CD4-positive, alpha-beta T cell (primary cell): ENCODE measurements at regions not wholly inside any gene's neighbourhood (a gene's known extent, or its start where the extent isn't known, plus 50 kb on each side); places are given as distances from the start of the nearest gene placed in this dataset.

Experiments
- ATAC-seq: fragments of 200-7000 bp; cut with Tn5 transposase; one replicate; pipeline ENCODE4 v1.10.0; 2022; ENCODE audit warnings: mild to moderate bottlenecking; ENCODE audit not compliant: poor library complexity
- CTCF ChIA-PET: fragments of 350-600 bp; sonication (Branson Sonifier 250); formaldehyde crosslinking; loops from one replicate; lab custom pipeline; 2021; ENCODE audit warnings: antibody characterized with exemption, inconsistent platforms; lab: Charles Lee
- POLR2A ChIA-PET: fragments of 350-600 bp; sonication (Branson Sonifier 250); formaldehyde crosslinking; loops from one replicate; lab custom pipeline; 2021; ENCODE audit warnings: antibody characterized with exemption, inconsistent platforms; lab: Charles Lee
- DNase-seq, 14 experiments: peaks; one replicate each; pipeline ENCODE4 v3.0.0-alpha.2; 2013 to 2020; ENCODE audit warnings: mixed read lengths in 2 of 14
- H3K27ac ChIP-seq, 2 donors: one replicate each; pipeline versions ENCODE4 v1.5.1 to v1.7.0; 2013; ENCODE audit warnings: low read length in 2 of 2, low read depth in 1 of 2, mild to moderate bottlenecking in 1 of 2
- H3K27me3 ChIP-seq, 2 experiments: 1 replicate in 1 of 2; 2 replicates in 1 of 2; pipeline versions ENCODE4 v1.6.1 to v1.7.0; 2013; ENCODE audit warnings: low read length in 2 of 2, control low read depth in 1 of 2, mild to moderate bottlenecking in 1 of 2, moderate library complexity in 1 of 2; ENCODE audit not compliant: insufficient read depth in 2 of 2, control insufficient read depth in 1 of 2
- H3K36me3 ChIP-seq: one replicate; pipeline ENCODE4 v1.6.1; 2013; ENCODE audit warnings: low read length, control low read depth; ENCODE audit not compliant: insufficient read depth
- H3K4me1 ChIP-seq: one replicate; pipeline ENCODE4 v1.6.1; 2013; ENCODE audit warnings: low read length, control low read depth; ENCODE audit not compliant: insufficient read depth
- H3K4me3 ChIP-seq: one replicate; pipeline ENCODE4 v1.5.1; 2013; ENCODE audit warnings: mild to moderate bottlenecking, low read length, moderate library complexity
- H3K9me3 ChIP-seq, 2 experiments: 1 replicate in 1 of 2; 2 replicates in 1 of 2; pipeline versions ENCODE4 v1.6.1 to v1.7.0; 2013; ENCODE audit warnings: low read length in 2 of 2, mild to moderate bottlenecking in 2 of 2, control low read depth in 1 of 2, moderate library complexity in 1 of 2; ENCODE audit not compliant: control insufficient read depth in 1 of 2, insufficient read depth in 1 of 2
- H3K27ac Mint-ChIP-seq: one replicate; pipeline ENCODE4 v1.8.0; 2020; ENCODE audit warnings: mixed read lengths
- H3K27me3 Mint-ChIP-seq: one replicate; pipeline ENCODE4 v1.8.0; 2021; ENCODE audit warnings: mixed read lengths
- H3K36me3 Mint-ChIP-seq: one replicate; pipeline ENCODE4 v1.8.0; 2021; ENCODE audit warnings: low read depth, mixed read lengths
- H3K4me1 Mint-ChIP-seq: one replicate; pipeline ENCODE4 v1.8.0; 2021; ENCODE audit warnings: low read depth, mixed read lengths
- H3K4me3 Mint-ChIP-seq: one replicate; pipeline ENCODE4 v1.8.0; 2020; ENCODE audit warnings: mild to moderate bottlenecking, mixed read lengths
- H3K9me3 Mint-ChIP-seq: one replicate; pipeline ENCODE4 v1.8.0; 2020; ENCODE audit warnings: mixed read lengths
- intact Hi-C, 2 experiments: fragments of 100-400 bp; cut with DNase I in 1 of 2; cut with micrococcal nuclease in 1 of 2; formaldehyde crosslinking; loops; one replicate each; pipeline versions ENCODE4 v1.15.1 to v1.9.0; 2023 to 2025; cut with DNase I, micrococcal nuclease
- TF ChIP-seq, protein P1 (sequence below): fragments of 200-600 bp; IDR thresholded peaks from one replicate; pipeline ENCODE4 v1.8.0; 2022; ENCODE audit warnings: antibody characterized with exemption, mild to moderate bottlenecking

GRCh38 chr4:140252742-140253555 lies 99.0 kb upstream of the MAML3 start:
- POLR2A ChIA-PET, result interaction anchor here (0.7 to 2.1 kb wide), 5 partner anchors 93 to 241 kb away, joined by 3 to 9 read pairs (median 4); partner anchors contain the start of gene MAML3
- ATAC-seq (peak; percentile 75), DNase-seq (peak; percentile 24 to 82 (median 56))
- Mint-ChIP-seq H3K9me3 (no peaks in the 10 kb centered on the region), H3K36me3 (no peaks in the 10 kb centered on the region), H3K27me3 (peaks cover 13% of the 10 kb centered on the region), H3K27ac (no peak overlapping the region), H3K4me1 (peaks cover 16% of the 10 kb centered on the region), H3K4me3 (peak overlapping the region; percentile 87)
- Histone ChIP-seq H3K9me3 (no peaks in the 10 kb centered on the region), H3K27me3 (peaks cover 8 to 9% of the 10 kb centered on the region in 2 experiments), H3K36me3 (no peaks in the 10 kb centered on the region), H3K4me1 (peaks cover 7% of the 10 kb centered on the region), H3K4me3 (peak overlapping the region; percentile 59), H3K27ac (no peak overlapping the region)
- TF ChIP-seq, protein P1, sequence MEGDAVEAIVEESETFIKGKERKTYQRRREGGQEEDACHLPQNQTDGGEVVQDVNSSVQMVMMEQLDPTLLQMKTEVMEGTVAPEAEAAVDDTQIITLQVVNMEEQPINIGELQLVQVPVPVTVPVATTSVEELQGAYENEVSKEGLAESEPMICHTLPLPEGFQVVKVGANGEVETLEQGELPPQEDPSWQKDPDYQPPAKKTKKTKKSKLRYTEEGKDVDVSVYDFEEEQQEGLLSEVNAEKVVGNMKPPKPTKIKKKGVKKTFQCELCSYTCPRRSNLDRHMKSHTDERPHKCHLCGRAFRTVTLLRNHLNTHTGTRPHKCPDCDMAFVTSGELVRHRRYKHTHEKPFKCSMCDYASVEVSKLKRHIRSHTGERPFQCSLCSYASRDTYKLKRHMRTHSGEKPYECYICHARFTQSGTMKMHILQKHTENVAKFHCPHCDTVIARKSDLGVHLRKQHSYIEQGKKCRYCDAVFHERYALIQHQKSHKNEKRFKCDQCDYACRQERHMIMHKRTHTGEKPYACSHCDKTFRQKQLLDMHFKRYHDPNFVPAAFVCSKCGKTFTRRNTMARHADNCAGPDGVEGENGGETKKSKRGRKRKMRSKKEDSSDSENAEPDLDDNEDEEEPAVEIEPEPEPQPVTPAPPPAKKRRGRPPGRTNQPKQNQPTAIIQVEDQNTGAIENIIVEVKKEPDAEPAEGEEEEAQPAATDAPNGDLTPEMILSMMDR, result peak; percentile 94
- intact Hi-C loops, result loop anchor here (1.0 to 5.0 kb wide), 8 partner anchors 98 to 1221 kb away; partner anchors contain the start of gene MAML3 (in 1 of the 2)
- CTCF ChIA-PET, result interaction anchor here (0.6 to 2.9 kb wide), 23 partner anchors 10 to 649 kb away, joined by 3 to 35 read pairs (median 4); partner anchors contain the start of gene MAML3

GRCh38 chr4:140252141-140252741 lies 98.3 kb upstream of the MAML3 start:
- Mint-ChIP-seq H3K4me3 (peak overlapping the region; percentile 92), H3K27me3 (peaks cover 13% of the 10 kb centered on the region), H3K9me3 (no peaks in the 10 kb centered on the region), H3K4me1 (peaks cover 16% of the 10 kb centered on the region), H3K36me3 (no peaks in the 10 kb centered on the region), H3K27ac (no peak overlapping the region)
- peaks cover 4 to 9% of the 10 kb centered on the region in 2 experiments for H3K27me3 ChIP-seq
- H3K9me3 ChIP-seq, result no peaks in the 10 kb centered on the region
- ChIA-PET POLR2A (interaction anchor here (0.6 to 2.1 kb wide), 4 partner anchors 99 to 644 kb away, joined by 3 to 9 read pairs (median 5); partner anchors contain the start of gene MAML3), CTCF (interaction anchor here (0.9 to 2.9 kb wide), 11 partner anchors 9 to 649 kb away, joined by 3 to 35 read pairs (median 7); partner anchors contain the start of gene MAML3)
- peak overlapping the region; percentile 59 for H3K4me3 ChIP-seq
- peaks cover 7% of the 10 kb centered on the region for H3K4me1 ChIP-seq
- TF ChIP-seq, protein P1, result no peak
- DNase-seq (peak in 2 of 14 experiments; percentile 7 to 24), ATAC-seq (no peak)
- H3K27ac ChIP-seq, result no peak overlapping the region
- intact Hi-C loops, result loop anchor here (1.0 to 5.0 kb wide), 7 partner anchors 97 to 1220 kb away; partner anchors contain the start of gene MAML3 (in 1 of the 2)
- no peaks in the 10 kb centered on the region for H3K36me3 ChIP-seq

DNA sequence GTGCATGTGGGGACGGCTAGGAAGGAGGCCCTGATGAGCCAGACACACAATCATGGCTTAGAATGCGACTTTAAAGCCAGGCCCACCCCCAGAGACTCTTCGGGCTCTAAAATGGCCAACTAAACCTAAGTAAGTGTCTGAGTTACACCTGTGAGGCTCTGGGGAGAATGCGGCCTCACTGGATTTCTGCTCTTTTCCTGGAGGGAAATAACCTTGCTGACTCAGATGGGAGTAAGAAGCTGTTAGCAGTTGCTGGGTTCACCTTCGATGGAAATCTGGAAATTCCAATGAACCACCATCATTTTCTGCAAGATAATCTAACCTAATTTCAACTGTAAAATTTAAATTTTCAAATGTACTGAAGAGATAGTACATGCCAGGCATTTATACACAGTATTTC lies 97.6 kb upstream of the MAML3 start:
- POLR2A ChIA-PET, result no interaction called here
- no peak for DNase-seq
- Mint-ChIP-seq H3K4me1 (peaks cover 16% of the 10 kb centered on the region), H3K4me3 (peak overlapping the region; percentile 92), H3K36me3 (no peaks in the 10 kb centered on the region), H3K9me3 (no peaks in the 10 kb centered on the region), H3K27ac (no peak overlapping the region), H3K27me3 (peaks cover 13% of the 10 kb centered on the region)
- CTCF ChIA-PET, result interaction anchor here (1.4 to 2.9 kb wide), 5 partner anchors 8 to 648 kb away, joined by 4 to 35 read pairs (median 8); no protein-coding TSS in a partner anchor
- Histone ChIP-seq H3K4me1 (peaks cover 7% of the 10 kb centered on the region), H3K4me3 (no peak overlapping the region), H3K27ac (no peak overlapping the region), H3K27me3 (peaks cover 4 to 9% of the 10 kb centered on the region in 2 experiments), H3K9me3 (no peaks in the 10 kb centered on the region), H3K36me3 (no peaks in the 10 kb centered on the region)
- ATAC-seq, result no peak
- intact Hi-C loops, result loop anchor here (5.0 kb wide), 4 partner anchors 514 to 1219 kb away; no protein-coding TSS in a partner anchor
- TF ChIP-seq, protein P1, result no peak
